ENCODE measurements at regions not wholly inside any gene's neighbourhood (a gene's known extent, or its start where the extent isn't known, plus 50 kb on each side); places are given as distances from the start of the nearest gene placed in this dataset.

DNA sequence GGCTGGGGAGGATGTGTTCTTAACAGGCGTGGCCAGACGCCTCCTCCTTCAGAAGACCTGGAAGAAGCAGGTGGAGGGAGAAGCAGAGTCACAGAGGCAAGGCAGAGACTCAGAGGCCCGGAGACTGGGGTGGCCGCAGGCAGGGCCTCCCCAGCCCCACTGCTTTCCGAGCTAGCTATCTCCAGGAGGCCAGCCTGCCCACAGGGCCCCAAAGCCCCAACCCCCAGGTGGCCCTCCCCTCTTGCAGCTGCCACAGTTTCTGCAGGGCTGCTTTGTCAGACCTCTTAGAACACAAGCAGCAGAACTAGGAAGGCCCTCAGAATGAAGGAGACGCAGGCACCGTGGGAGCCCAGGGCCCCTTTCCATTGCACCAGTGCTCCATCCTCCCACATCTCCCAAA lies 69.0 kb upstream of the MLN start:
- Histone ChIP-seq H3F3A (ENCODE audit: control insufficient read depth, insufficient read depth) (no peaks in the 10 kb centered on the region), H3K9me3 (ENCODE audit: control insufficient read depth, insufficient read depth, low read length) (no peaks in the 10 kb centered on the region), H4K20me1 (ENCODE audit: control insufficient read depth, insufficient read depth, low read depth, low read length) (no peaks in the 10 kb centered on the region), H3K79me2 (ENCODE audit: control insufficient read depth, low read length) (no peaks in the 10 kb centered on the region), H3K27ac (ENCODE audit: low read depth, low read length) (no peak overlapping the region), H3K9me2 (replicated peaks; ENCODE audit: control insufficient read depth, low read length) (no peaks in the 10 kb centered on the region), H3K4me3 (ENCODE audit: low read length) (no peak overlapping the region), H3K4me2 (ENCODE audit: low read length) (no peak overlapping the region), H3K36me3 (ENCODE audit: control insufficient read depth, low read length) (no peaks in the 10 kb centered on the region), H3K4me1 (ENCODE audit: control insufficient read depth, low read length) (no peaks in the 10 kb centered on the region), H3K27me3 (ENCODE audit: control insufficient read depth, low read length) (peaks cover 6% of the 10 kb centered on the region; the same call in 1 of the 2 replicates)
- TF ChIP-seq, protein P1, sequence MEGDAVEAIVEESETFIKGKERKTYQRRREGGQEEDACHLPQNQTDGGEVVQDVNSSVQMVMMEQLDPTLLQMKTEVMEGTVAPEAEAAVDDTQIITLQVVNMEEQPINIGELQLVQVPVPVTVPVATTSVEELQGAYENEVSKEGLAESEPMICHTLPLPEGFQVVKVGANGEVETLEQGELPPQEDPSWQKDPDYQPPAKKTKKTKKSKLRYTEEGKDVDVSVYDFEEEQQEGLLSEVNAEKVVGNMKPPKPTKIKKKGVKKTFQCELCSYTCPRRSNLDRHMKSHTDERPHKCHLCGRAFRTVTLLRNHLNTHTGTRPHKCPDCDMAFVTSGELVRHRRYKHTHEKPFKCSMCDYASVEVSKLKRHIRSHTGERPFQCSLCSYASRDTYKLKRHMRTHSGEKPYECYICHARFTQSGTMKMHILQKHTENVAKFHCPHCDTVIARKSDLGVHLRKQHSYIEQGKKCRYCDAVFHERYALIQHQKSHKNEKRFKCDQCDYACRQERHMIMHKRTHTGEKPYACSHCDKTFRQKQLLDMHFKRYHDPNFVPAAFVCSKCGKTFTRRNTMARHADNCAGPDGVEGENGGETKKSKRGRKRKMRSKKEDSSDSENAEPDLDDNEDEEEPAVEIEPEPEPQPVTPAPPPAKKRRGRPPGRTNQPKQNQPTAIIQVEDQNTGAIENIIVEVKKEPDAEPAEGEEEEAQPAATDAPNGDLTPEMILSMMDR (IDR thresholded peaks at IDR 0.05; ENCODE audit: low read depth, low read length, poor library complexity, severe bottlenecking), result no peak
- TF ChIP-seq EZH2phosphoT487 (IDR thresholded peaks at IDR 0.05; ENCODE audit: borderline replicate concordance, low read length), result no peak

DNA sequence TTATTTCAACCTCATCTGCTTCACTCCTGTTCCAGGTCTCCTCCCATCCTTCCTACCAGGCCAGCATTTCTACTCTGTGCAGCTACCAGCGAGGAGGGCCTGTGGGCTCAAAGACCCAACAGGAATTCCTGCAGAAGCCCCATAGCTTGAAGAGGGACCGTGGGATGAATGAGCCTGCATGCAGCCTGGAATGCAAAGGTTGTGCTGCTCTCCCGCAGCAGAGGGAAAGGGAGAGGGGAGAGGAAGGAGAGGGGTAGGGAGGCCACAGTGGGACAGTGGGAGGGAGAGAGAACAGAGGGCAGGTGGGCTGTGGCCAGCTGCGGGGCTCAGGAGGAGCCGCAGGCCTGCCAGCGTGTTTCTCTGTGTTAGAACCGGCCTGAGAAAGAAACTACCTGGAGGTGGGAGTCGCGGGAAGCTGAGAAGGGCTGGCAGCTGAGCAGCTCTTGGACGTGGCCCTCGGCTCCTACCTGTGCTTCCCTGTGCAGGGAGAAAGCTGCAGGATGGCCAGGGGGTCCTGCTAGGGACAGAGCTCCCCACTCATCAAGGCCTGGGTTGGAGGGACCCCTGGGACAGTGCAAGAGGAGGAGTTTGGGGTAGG lies 66.1 kb upstream of the MLN start:
- TF ChIP-seq EZH2phosphoT487 (IDR thresholded peaks at IDR 0.05; ENCODE audit: borderline replicate concordance, low read length), result no peak
- TF ChIP-seq, protein P1 (IDR thresholded peaks at IDR 0.05; ENCODE audit: low read depth, low read length, poor library complexity, severe bottlenecking), result no peak
- Histone ChIP-seq H3K4me1 (ENCODE audit: control insufficient read depth, low read length) (no peaks in the 10 kb centered on the region), H3K9me3 (ENCODE audit: control insufficient read depth, insufficient read depth, low read length) (no peaks in the 10 kb centered on the region), H3K27me3 (ENCODE audit: control insufficient read depth, low read length) (peaks cover 11% of the 10 kb centered on the region; the same call in 1 of the 2 replicates), H3K4me2 (ENCODE audit: low read length) (no peak overlapping the region), H3K27ac (ENCODE audit: low read depth, low read length) (no peak overlapping the region), H3K36me3 (ENCODE audit: control insufficient read depth, low read length) (no peaks in the 10 kb centered on the region), H3F3A (ENCODE audit: control insufficient read depth, insufficient read depth) (no peaks in the 10 kb centered on the region), H3K4me3 (ENCODE audit: low read length) (no peak overlapping the region), H4K20me1 (ENCODE audit: control insufficient read depth, insufficient read depth, low read depth, low read length) (no peaks in the 10 kb centered on the region), H3K79me2 (ENCODE audit: control insufficient read depth, low read length) (no peaks in the 10 kb centered on the region), H3K9me2 (replicated peaks; ENCODE audit: control insufficient read depth, low read length) (no peaks in the 10 kb centered on the region)

DNA sequence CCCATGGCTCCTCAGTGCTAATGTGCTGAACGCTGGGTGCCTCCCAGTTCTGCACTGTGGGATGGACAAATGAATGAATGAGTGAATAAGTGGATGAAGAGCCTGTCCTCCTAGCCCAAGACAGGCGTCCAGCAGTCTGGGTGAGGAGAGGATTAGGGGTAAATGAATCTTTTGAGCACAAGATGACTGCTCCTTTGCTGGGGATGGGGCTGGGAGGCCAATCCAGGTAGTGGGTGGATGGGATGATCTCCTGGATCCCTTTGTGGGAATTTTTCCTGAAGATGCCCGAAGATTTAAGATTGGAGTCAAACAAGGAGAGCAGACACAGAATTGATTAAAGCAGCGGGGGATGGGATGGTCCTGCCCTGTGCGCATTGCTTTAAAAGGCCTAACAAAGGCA lies 65.3 kb upstream of the MLN start:
- TF ChIP-seq, protein P1 (IDR thresholded peaks at IDR 0.05; ENCODE audit: low read depth, low read length, poor library complexity, severe bottlenecking), result no peak
- no peak for TF ChIP-seq EZH2phosphoT487 (IDR thresholded peaks at IDR 0.05; ENCODE audit: borderline replicate concordance, low read length)
- Histone ChIP-seq H3K4me2 (ENCODE audit: low read length) (no peak overlapping the region), H3K79me2 (ENCODE audit: control insufficient read depth, low read length) (no peaks in the 10 kb centered on the region), H3K9me2 (replicated peaks; ENCODE audit: control insufficient read depth, low read length) (no peaks in the 10 kb centered on the region), H3K36me3 (ENCODE audit: control insufficient read depth, low read length) (no peaks in the 10 kb centered on the region), H3K9me3 (ENCODE audit: control insufficient read depth, insufficient read depth, low read length) (no peaks in the 10 kb centered on the region), H3K4me1 (ENCODE audit: control insufficient read depth, low read length) (no peaks in the 10 kb centered on the region), H4K20me1 (ENCODE audit: control insufficient read depth, insufficient read depth, low read depth, low read length) (no peaks in the 10 kb centered on the region), H3K4me3 (ENCODE audit: low read length) (no peak overlapping the region), H3K27ac (ENCODE audit: low read depth, low read length) (no peak overlapping the region), H3F3A (ENCODE audit: control insufficient read depth, insufficient read depth) (no peaks in the 10 kb centered on the region), H3K27me3 (ENCODE audit: control insufficient read depth, low read length) (peaks cover 14% of the 10 kb centered on the region; the same call in 1 of the 2 replicates)
